GM21381 (cell line): ENCODE measurements at regions not wholly inside any gene's neighbourhood (a gene's known extent, or its start where the extent isn't known, plus 50 kb on each side); places are given as distances from the start of the nearest gene placed in this dataset.
"Not testable (repeated sequence)": the region's sequence is repeated elsewhere in the genome, so short reads cannot be mapped to it uniquely, and the experiment has no call there.

Experiments
- ATAC-seq: cut with Tn5 transposase; IDR thresholded peaks from one replicate; pipeline ENCODE4 v1.9.1; 2021; ENCODE audit warnings: mild to moderate bottlenecking, moderate library complexity; ENCODE audit not compliant: unreplicated experiment

GRCh38 chr17:68670967-68671693 lies 70.0 kb upstream of the FAM20A start:
- no peak for ATAC-seq

GRCh38 chr17:68666438-68666837 lies 65.3 kb upstream of the FAM20A start:
- ATAC-seq: not testable (repeated sequence)

- ATAC-seq: no peak
These were observed 64.2 kb upstream of the FAM20A start for GRCh38 chr17:68665373-68665772.

- no peak for ATAC-seq
These were observed 61.3 kb upstream of the FAM20A start for GRCh38 chr17:68662479-68662878.

GRCh38 chr17:68662037-68662432 lies 60.9 kb upstream of the FAM20A start:
- no peak for ATAC-seq

GRCh38 chr17:68661265-68662036 lies 60.3 kb upstream of the FAM20A start:
- no peak for ATAC-seq

- ATAC-seq: no peak
These were observed 59.1 kb upstream of the FAM20A start for GRCh38 chr17:68660302-68660701.

GRCh38 chr17:68658999-68659780 lies 58.0 kb upstream of the FAM20A start:
- no peak for ATAC-seq

GRCh38 chr17:68657576-68657975 lies 56.4 kb upstream of the FAM20A start:
- ATAC-seq: no peak

GRCh38 chr17:68657166-68657565 lies 56.0 kb upstream of the FAM20A start:
- ATAC-seq: no peak

GRCh38 chr17:68656666-68657065 lies 55.5 kb upstream of the FAM20A start:
- ATAC-seq: no peak
